ENCODE measurements at regions not wholly inside any gene's neighbourhood (a gene's known extent, or its start where the extent isn't known, plus 50 kb on each side); places are given as distances from the start of the nearest gene placed in this dataset.

GRCh38 chr10:57798830-57799229 lies 468.9 kb downstream of the IPMK start:
- H3K4me3 ChIP-seq (ENCODE audit: low read depth, low read length): no peak overlapping the region
- DNase-seq (ENCODE audit: low read depth): no peak
- no peak for TF ChIP-seq CTCF (conservative IDR thresholded peaks at IDR 0.05; ENCODE audit: low read depth, low read length)

GRCh38 chr10:57791546-57791945 lies 476.1 kb downstream of the IPMK start:
- no peak overlapping the region for H3K4me3 ChIP-seq (ENCODE audit: low read depth, low read length)
- DNase-seq (ENCODE audit: low read depth): no peak
- TF ChIP-seq CTCF (conservative IDR thresholded peaks at IDR 0.05; ENCODE audit: low read depth, low read length): no peak

- H3K4me3 ChIP-seq (ENCODE audit: low read depth, low read length): no peak overlapping the region
- no peak for DNase-seq (ENCODE audit: low read depth)
Observed at GRCh38 chr10:57790703-57791102, 477.0 kb downstream of the IPMK start.

GRCh38 chr10:57788117-57788516 lies 479.6 kb downstream of the IPMK start:
- no peak overlapping the region for H3K4me3 ChIP-seq (ENCODE audit: low read depth, low read length)
- TF ChIP-seq CTCF (conservative IDR thresholded peaks at IDR 0.05; ENCODE audit: low read depth, low read length): no peak
- no peak for DNase-seq (ENCODE audit: low read depth)

More at GRCh38 chr10:57790703-57791102, 477.0 kb downstream of the IPMK start:
- TF ChIP-seq CTCF (conservative IDR thresholded peaks at IDR 0.05; ENCODE audit: low read depth, low read length): no peak

GRCh38 chr10:57786850-57787750 lies 480.6 kb downstream of the IPMK start:
- DNase-seq (ENCODE audit: low read depth): no peak
- TF ChIP-seq CTCF (conservative IDR thresholded peaks at IDR 0.05; ENCODE audit: low read depth, low read length): no peak
- H3K4me3 ChIP-seq (ENCODE audit: low read depth, low read length): no peak overlapping the region

GRCh38 chr10:57786331-57786730 lies 481.4 kb downstream of the IPMK start:
- no peak for TF ChIP-seq CTCF (conservative IDR thresholded peaks at IDR 0.05; ENCODE audit: low read depth, low read length)
- no peak overlapping the region for H3K4me3 ChIP-seq (ENCODE audit: low read depth, low read length)
- no peak for DNase-seq (ENCODE audit: low read depth)

- no peak overlapping the region for H3K4me3 ChIP-seq (ENCODE audit: low read depth, low read length)
- DNase-seq (ENCODE audit: low read depth): no peak
- TF ChIP-seq CTCF (conservative IDR thresholded peaks at IDR 0.05; ENCODE audit: low read depth, low read length): no peak
Observed at GRCh38 chr10:57785546-57785945, 482.1 kb downstream of the IPMK start.

Data from epithelial cell of proximal tubule (primary cell).